ENCODE measurements at regions not wholly inside any gene's neighbourhood (a gene's known extent, or its start where the extent isn't known, plus 50 kb on each side); places are given as distances from the start of the nearest gene placed in this dataset.

DNA sequence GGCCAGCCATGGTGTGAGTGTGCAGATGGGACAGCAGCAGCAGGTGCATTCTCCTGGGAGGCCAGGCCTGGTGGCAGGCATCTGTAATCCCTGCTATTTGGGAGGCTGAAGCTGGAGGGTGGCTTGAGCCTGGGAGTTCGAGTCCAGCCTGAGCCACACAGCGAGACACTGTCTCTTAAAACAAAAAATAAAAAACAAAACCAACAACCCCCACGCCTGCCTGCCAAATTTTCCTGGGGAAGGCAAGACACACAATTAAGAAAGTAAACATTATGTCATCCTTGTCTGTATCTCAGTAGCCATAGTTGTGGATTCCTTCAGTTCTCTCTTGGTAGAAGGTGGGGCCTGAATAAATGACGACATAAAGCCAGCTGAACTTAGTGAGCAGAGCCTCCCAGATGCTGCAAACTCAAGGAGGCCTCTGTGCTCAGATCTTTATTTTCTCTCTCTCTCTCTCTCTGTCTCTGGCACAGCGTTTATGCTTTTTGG lies 57.6 kb upstream of the CD34 start:
- Histone ChIP-seq H3K27ac (no peak overlapping the region), H3K9me3 (ENCODE audit: low read depth) (no peaks in the 10 kb centered on the region), H3K4me2 (no peak overlapping the region), H2AFZ (no peak overlapping the region), H3K4me1 (ENCODE audit: insufficient read depth) (peaks cover 9% of the 10 kb centered on the region), H3K79me2 (no peaks in the 10 kb centered on the region), H4K20me1 (ENCODE audit: insufficient read depth, poor library complexity, severe bottlenecking) (no peaks in the 10 kb centered on the region), H3K4me3 (no peak overlapping the region), H3K36me3 (replicated peaks; ENCODE audit: insufficient read depth, low read depth) (no peaks in the 10 kb centered on the region), H3K27me3 (no peaks in the 10 kb centered on the region), H3K9me2 (replicated peaks; ENCODE audit: insufficient read depth) (no peaks in the 10 kb centered on the region)
- no peak for DNase-seq (ENCODE audit: low spot score)
- 79% methylated on average over 5 of the region's 5 CpGs for WGBS (ENCODE audit: low lambda C conversion rate, missing lambda C conversion rate)
- TF ChIP-seq, protein P1, sequence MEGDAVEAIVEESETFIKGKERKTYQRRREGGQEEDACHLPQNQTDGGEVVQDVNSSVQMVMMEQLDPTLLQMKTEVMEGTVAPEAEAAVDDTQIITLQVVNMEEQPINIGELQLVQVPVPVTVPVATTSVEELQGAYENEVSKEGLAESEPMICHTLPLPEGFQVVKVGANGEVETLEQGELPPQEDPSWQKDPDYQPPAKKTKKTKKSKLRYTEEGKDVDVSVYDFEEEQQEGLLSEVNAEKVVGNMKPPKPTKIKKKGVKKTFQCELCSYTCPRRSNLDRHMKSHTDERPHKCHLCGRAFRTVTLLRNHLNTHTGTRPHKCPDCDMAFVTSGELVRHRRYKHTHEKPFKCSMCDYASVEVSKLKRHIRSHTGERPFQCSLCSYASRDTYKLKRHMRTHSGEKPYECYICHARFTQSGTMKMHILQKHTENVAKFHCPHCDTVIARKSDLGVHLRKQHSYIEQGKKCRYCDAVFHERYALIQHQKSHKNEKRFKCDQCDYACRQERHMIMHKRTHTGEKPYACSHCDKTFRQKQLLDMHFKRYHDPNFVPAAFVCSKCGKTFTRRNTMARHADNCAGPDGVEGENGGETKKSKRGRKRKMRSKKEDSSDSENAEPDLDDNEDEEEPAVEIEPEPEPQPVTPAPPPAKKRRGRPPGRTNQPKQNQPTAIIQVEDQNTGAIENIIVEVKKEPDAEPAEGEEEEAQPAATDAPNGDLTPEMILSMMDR (IDR thresholded peaks at IDR 0.05; ENCODE audit: poor library complexity) = no peak
- TF ChIP-seq EZH2phosphoT487 (IDR thresholded peaks at IDR 0.05; ENCODE audit: low read depth, severe bottlenecking, unreplicated experiment) (no peak), EZH2 (IDR thresholded peaks at IDR 0.05; ENCODE audit: borderline replicate concordance) (no peak)

DNA sequence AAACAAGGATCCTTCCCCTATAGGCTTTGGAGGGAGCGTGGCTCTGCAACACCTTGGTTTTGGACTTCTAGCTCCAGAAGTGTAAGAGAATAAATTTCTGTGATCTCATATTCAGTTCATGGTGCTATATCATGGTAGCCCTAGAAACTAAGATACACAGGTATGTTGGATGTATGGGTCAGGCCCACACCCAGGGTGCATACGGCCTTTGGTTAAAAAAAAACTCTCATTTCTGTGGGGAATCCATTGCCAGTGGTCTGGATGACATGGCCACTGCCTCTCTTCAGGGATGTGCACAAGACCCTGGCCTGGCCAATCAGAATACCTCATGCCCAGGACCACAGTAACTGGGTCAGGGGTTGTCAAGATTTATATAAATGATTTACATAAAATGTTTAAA lies 56.8 kb upstream of the CD34 start:
- H3K4me2 ChIP-seq = no peak overlapping the region
- no peaks in the 10 kb centered on the region for H4K20me1 ChIP-seq (ENCODE audit: insufficient read depth, poor library complexity, severe bottlenecking)
- H3K27ac ChIP-seq = no peak overlapping the region
- H3K27me3 ChIP-seq = no peaks in the 10 kb centered on the region
- no peaks in the 10 kb centered on the region for H3K9me3 ChIP-seq (ENCODE audit: low read depth)
- 93% methylated on average over 2 of the region's 2 CpGs for WGBS (ENCODE audit: low lambda C conversion rate, missing lambda C conversion rate)
- H2AFZ ChIP-seq = no peak overlapping the region
- peaks cover 9% of the 10 kb centered on the region for H3K4me1 ChIP-seq (ENCODE audit: insufficient read depth)
- no peak overlapping the region for H3K4me3 ChIP-seq
- no peaks in the 10 kb centered on the region for H3K36me3 ChIP-seq (replicated peaks; ENCODE audit: insufficient read depth, low read depth)
- TF ChIP-seq, protein P1 (IDR thresholded peaks at IDR 0.05; ENCODE audit: poor library complexity) = no peak
- TF ChIP-seq EZH2phosphoT487 (IDR thresholded peaks at IDR 0.05; ENCODE audit: low read depth, severe bottlenecking, unreplicated experiment) (no peak), EZH2 (IDR thresholded peaks at IDR 0.05; ENCODE audit: borderline replicate concordance) (no peak)
- DNase-seq (ENCODE audit: low spot score) = no peak
- no peaks in the 10 kb centered on the region for H3K9me2 ChIP-seq (replicated peaks; ENCODE audit: insufficient read depth)
- H3K79me2 ChIP-seq = no peaks in the 10 kb centered on the region

DNA sequence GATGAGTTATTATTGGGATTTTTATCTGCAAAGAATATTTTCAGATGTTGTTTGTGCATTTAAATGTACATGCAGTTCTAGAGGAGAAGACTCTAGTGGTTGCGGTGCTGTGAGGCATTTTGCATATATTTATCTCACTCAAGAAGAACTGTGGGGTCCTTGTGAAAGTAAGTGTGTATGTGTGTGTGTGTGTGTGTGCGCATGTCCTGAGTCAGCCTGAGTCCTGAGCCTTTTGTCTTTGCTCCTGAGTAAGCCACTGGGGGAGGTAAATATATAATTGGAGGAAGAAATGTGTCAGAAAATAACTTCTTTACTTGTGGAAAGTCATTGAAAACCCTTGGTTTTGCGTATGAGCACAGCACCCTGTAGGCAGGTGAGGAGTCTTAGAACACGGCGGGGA lies 55.6 kb upstream of the CD34 start:
- no peak overlapping the region for H3K4me3 ChIP-seq
- no peaks in the 10 kb centered on the region for H3K9me3 ChIP-seq (ENCODE audit: low read depth)
- peaks cover 9% of the 10 kb centered on the region for H3K4me1 ChIP-seq (ENCODE audit: insufficient read depth)
- no peaks in the 10 kb centered on the region for H3K9me2 ChIP-seq (replicated peaks; ENCODE audit: insufficient read depth)
- H3K27me3 ChIP-seq = no peaks in the 10 kb centered on the region
- TF ChIP-seq, protein P1 (IDR thresholded peaks at IDR 0.05; ENCODE audit: poor library complexity) = no peak
- TF ChIP-seq EZH2phosphoT487 (IDR thresholded peaks at IDR 0.05; ENCODE audit: low read depth, severe bottlenecking, unreplicated experiment) (no peak), EZH2 (IDR thresholded peaks at IDR 0.05; ENCODE audit: borderline replicate concordance) (no peak)
- H3K79me2 ChIP-seq = no peaks in the 10 kb centered on the region
- 95% methylated on average over 5 of the region's 5 CpGs for WGBS (ENCODE audit: low lambda C conversion rate, missing lambda C conversion rate)
- no peak overlapping the region for H3K4me2 ChIP-seq
- no peak overlapping the region for H2AFZ ChIP-seq
- DNase-seq (ENCODE audit: low spot score) = no peak
- no peaks in the 10 kb centered on the region for H4K20me1 ChIP-seq (ENCODE audit: insufficient read depth, poor library complexity, severe bottlenecking)
- H3K36me3 ChIP-seq (replicated peaks; ENCODE audit: insufficient read depth, low read depth) = no peaks in the 10 kb centered on the region
- H3K27ac ChIP-seq = no peak overlapping the region
